Panc1 (cell line): ENCODE measurements at regions not wholly inside any gene's neighbourhood (a gene's known extent, or its start where the extent isn't known, plus 50 kb on each side); places are given as distances from the start of the nearest gene placed in this dataset.

ENCODE experiments used
- ATAC-seq: fragments of 200-7000 bp; cut with Tn5 transposase; 2 replicates; pipeline ENCODE4 v1.9.1; 2020; ENCODE audit warnings: mild to moderate bottlenecking, moderate library complexity
- BruUV-seq: library from RNA; stranded (reverse); fragments of 400-500 nt; replicated peaks from 2 replicates; lab custom pipeline; 2021; lab: Mats Ljungman, UMichigan
- CTCF ChIA-PET: fragments of 300-600 bp; sonication (Branson Sonifier 250); formaldehyde crosslinking; loops from one replicate; lab custom pipeline; 2022; ENCODE audit warnings: antibody characterized with exemption; lab: Charles Lee
- POLR2A ChIA-PET: fragments of 300-600 bp; sonication (Branson Sonifier 250); formaldehyde crosslinking; loops from one replicate; lab custom pipeline; 2022; ENCODE audit warnings: antibody characterized with exemption; lab: Charles Lee
- DNase-seq: peaks from one replicate; pipeline ENCODE4 v3.0.0-alpha.2; 2010; ENCODE audit warnings: low read depth, low spot score
- H3K27ac ChIP-seq: 2 replicates; pipeline ENCODE4 v1.5.1; 2011; ENCODE audit warnings: mild to moderate bottlenecking, low read length, inconsistent platforms
- H3K27me3 ChIP-seq: fragments of 200-500 bp; sonication (Bioruptor generic); 2 replicates; pipeline ENCODE4 v1.6.0; 2014; ENCODE audit warnings: low read length, inconsistent platforms; ENCODE audit not compliant: control insufficient read depth, insufficient read depth
- H3K36me3 ChIP-seq: fragments of 200-500 bp; sonication (Bioruptor generic); 2 replicates; pipeline ENCODE4 v1.5.1; 2014; ENCODE audit warnings: inconsistent platforms, mild to moderate bottlenecking, low read length, moderate library complexity; ENCODE audit not compliant: control insufficient read depth, insufficient read depth
- H3K4me1 ChIP-seq: 2 replicates; pipeline ENCODE4 v1.5.1; 2011; ENCODE audit warnings: inconsistent platforms, mild to moderate bottlenecking, low read length, moderate library complexity; ENCODE audit not compliant: control insufficient read depth, insufficient read depth
- H3K4me3 ChIP-seq, 2 experiments: 2 replicates each; pipeline ENCODE4 v1.5.1; 2011 to 2012; ENCODE audit warnings: low read depth in 2 of 2, low read length in 2 of 2, mild to moderate bottlenecking in 2 of 2, inconsistent platforms in 1 of 2, moderate library complexity in 1 of 2
- H3K9me3 ChIP-seq: fragments of 200-500 bp; sonication (Bioruptor generic); 2 replicates; pipeline ENCODE4 v1.5.1; 2014; ENCODE audit warnings: low read depth, mild to moderate bottlenecking, inconsistent platforms, low read length, moderate library complexity; ENCODE audit not compliant: control insufficient read depth, insufficient read depth
- CTCF ChIP-seq: fragments of 450-650 bp; IDR thresholded peaks from 2 replicates; pipeline ENCODE4 v1.5.1; 2017; ENCODE audit warnings: mild to moderate bottlenecking
- POLR2AphosphoS5 ChIP-seq: IDR thresholded peaks from 2 replicates; pipeline ENCODE4 v1.6.1; 2012; ENCODE audit warnings: mild to moderate bottlenecking, low read depth, low read length, moderate library complexity
- REST ChIP-seq, 2 experiments: IDR thresholded peaks; 2 replicates each; pipeline ENCODE4 v1.6.1; 2011 to 2012; ENCODE audit warnings: low read depth in 2 of 2, control low read depth in 1 of 2, low read length in 1 of 2, mild to moderate bottlenecking in 1 of 2, moderate library complexity in 1 of 2; ENCODE audit not compliant: insufficient read depth in 1 of 2
- SIN3A ChIP-seq: IDR thresholded peaks from 2 replicates; pipeline ENCODE4 v1.6.1; 2012; ENCODE audit warnings: low read depth, mild to moderate bottlenecking, low read length, moderate library complexity, borderline replicate concordance; ENCODE audit not compliant: insufficient read depth
- TCF7L2 ChIP-seq: IDR thresholded peaks from 2 replicates; pipeline ENCODE4 v1.6.1; 2011; ENCODE audit warnings: mild to moderate bottlenecking, low read depth, low read length, inconsistent platforms
- in situ Hi-C: cut with HindIII; loops from 2 replicates; pipeline ENCODE4 v1.10.0; 2016; ENCODE audit warnings: low sequenced_read_pairs, low pct_unique_long_range_greater_than_20kb
- intact Hi-C: fragments of 100-400 bp; cut with micrococcal nuclease; formaldehyde crosslinking; loops from one replicate; pipeline ENCODE4 v1.10.0; 2022; ENCODE audit not compliant: unreplicated experiment

DNA sequence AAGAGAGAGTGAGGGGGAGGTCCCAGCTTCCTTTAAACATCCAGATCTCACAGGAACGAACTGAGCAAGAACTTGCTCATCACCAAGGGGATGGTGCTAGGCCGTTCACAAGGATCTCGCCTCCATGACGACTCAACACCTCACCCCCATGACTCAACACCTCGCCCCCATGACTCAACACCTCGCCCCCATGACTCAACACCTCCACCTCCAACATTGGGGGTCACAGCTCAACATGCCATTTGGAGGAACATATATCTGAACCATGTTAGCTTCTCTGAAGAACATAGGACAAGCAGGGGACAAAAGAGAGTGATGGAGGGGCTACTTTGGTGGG is 66.0 kb upstream of the LHX5 start:
- POLR2A ChIA-PET, result no interaction called here
- CTCF ChIA-PET, result no interaction called here
- H3K4me1 ChIP-seq, result no peaks in the 10 kb centered on the region
- no peaks in the 10 kb centered on the region for H3K9me3 ChIP-seq
- intact Hi-C loops, result no loop called here
- ATAC-seq (no peak), DNase-seq (no peak)
- no peak overlapping the region for H3K4me3 ChIP-seq
- BruUV-seq, result no TSS peak
- peaks cover 32% of the 10 kb centered on the region for H3K27me3 ChIP-seq
- no peaks in the 10 kb centered on the region for H3K36me3 ChIP-seq
- TF ChIP-seq REST (IDR thresholded peaks at IDR 0.05; ENCODE audit: insufficient read depth in 1 of 2, low read depth in 2 of 2, low read length in 1 of 2), result no peak
- TF ChIP-seq TCF7L2, result no peak
- no peak for TF ChIP-seq POLR2AphosphoS5
- TF ChIP-seq CTCF, result no peak
- no peak for TF ChIP-seq SIN3A
- H3K27ac ChIP-seq, result no peak overlapping the region
- in situ Hi-C loops, result no loop called here

GRCh38 chr12:113537046-113537750 is 65.5 kb upstream of the LHX5 start:
- peaks cover 32% of the 10 kb centered on the region for H3K27me3 ChIP-seq
- H3K36me3 ChIP-seq, result no peaks in the 10 kb centered on the region
- DNase-seq (no peak), ATAC-seq (no peak)
- no peaks in the 10 kb centered on the region for H3K9me3 ChIP-seq
- in situ Hi-C loops (no loop called here), intact Hi-C loops (no loop called here)
- TF ChIP-seq SIN3A, result no peak
- no peak for TF ChIP-seq REST (IDR thresholded peaks at IDR 0.05; ENCODE audit: insufficient read depth in 1 of 2, low read depth in 2 of 2, low read length in 1 of 2)
- no peak for TF ChIP-seq POLR2AphosphoS5
- no peak for TF ChIP-seq CTCF
- no peak for TF ChIP-seq TCF7L2
- no TSS peak for BruUV-seq
- H3K27ac ChIP-seq, result no peak overlapping the region
- CTCF ChIA-PET, result no interaction called here
- POLR2A ChIA-PET, result no interaction called here
- H3K4me1 ChIP-seq, result no peaks in the 10 kb centered on the region
- no peak overlapping the region for H3K4me3 ChIP-seq
